OCI-LY1 (cell line): ENCODE measurements at regions not wholly inside any gene's neighbourhood (a gene's known extent, or its start where the extent isn't known, plus 50 kb on each side); places are given as distances from the start of the nearest gene placed in this dataset.

ENCODE experiments used
- H2AFZ ChIP-seq: fragments of 200-600 bp; sonication (generic), shearing (Covaris generic); 2 replicates; pipeline ENCODE4 v1.6.0; 2014; ENCODE audit warnings: antibody characterized with exemption, mild to moderate bottlenecking, low read length
- H3F3A ChIP-seq: fragments of 200-600 bp; sonication (generic), shearing (Covaris generic); 2 replicates; pipeline ENCODE4 v1.6.0; 2014; ENCODE audit warnings: mild to moderate bottlenecking, antibody characterized with exemption, low read length, moderate library complexity; ENCODE audit not compliant: insufficient read depth
- H3K27ac ChIP-seq: fragments of 200-600 bp; sonication (generic); 2 replicates; pipeline ENCODE4 v1.5.1; 2014; ENCODE audit warnings: low read length, mixed run types, mild to moderate bottlenecking, low read depth; ENCODE audit not compliant: poor library complexity, severe bottlenecking
- H3K27me3 ChIP-seq: fragments of 200-600 bp; sonication (generic); 2 replicates; pipeline ENCODE4 v1.6.0; 2014; ENCODE audit warnings: antibody characterized with exemption, mild to moderate bottlenecking, low read length, moderate library complexity; ENCODE audit not compliant: insufficient read depth
- H3K36me3 ChIP-seq: fragments of 200-600 bp; sonication (generic); 2 replicates; pipeline ENCODE4 v1.6.1; 2014; ENCODE audit warnings: mild to moderate bottlenecking, antibody characterized with exemption, low read length, moderate library complexity, mixed read lengths; ENCODE audit not compliant: insufficient read depth
- H3K4me1 ChIP-seq: fragments of 200-600 bp; sonication (generic); 2 replicates; pipeline ENCODE4 v1.5.1; 2014; ENCODE audit warnings: mild to moderate bottlenecking, low read length, moderate library complexity; ENCODE audit not compliant: insufficient read depth, severe bottlenecking
- H3K4me2 ChIP-seq: fragments of 200-600 bp; sonication (generic), shearing (Covaris generic); 2 replicates; pipeline ENCODE4 v1.6.1; 2014; ENCODE audit warnings: low read length
- H3K4me3 ChIP-seq: fragments of 200-600 bp; sonication (generic); 2 replicates; pipeline ENCODE4 v1.5.1; 2014; ENCODE audit warnings: low read length, low read depth, mild to moderate bottlenecking, mixed read lengths; ENCODE audit not compliant: poor library complexity, severe bottlenecking
- H3K79me2 ChIP-seq: fragments of 200-600 bp; shearing (Covaris generic); 2 replicates; pipeline ENCODE4 v1.6.1; 2016; ENCODE audit warnings: mixed run types, low read length, mixed read lengths; ENCODE audit not compliant: insufficient read depth
- H3K9ac ChIP-seq: fragments of 200-600 bp; sonication (generic), shearing (Covaris generic); 2 replicates; pipeline ENCODE4 v1.6.1; 2014; ENCODE audit warnings: mild to moderate bottlenecking, low read length, mixed read lengths
- H3K9me2 ChIP-seq: fragments of 200-600 bp; sonication (generic), shearing (Covaris generic); 2 replicates; pipeline ENCODE4 v1.6.1; 2014; ENCODE audit warnings: low read depth, mild to moderate bottlenecking, low read length, mixed read lengths
- H3K9me3 ChIP-seq: fragments of 200-600 bp; shearing (Covaris generic); 2 replicates; pipeline ENCODE4 v1.6.1; 2014; ENCODE audit warnings: low read length, mixed read lengths
- H4K20me1 ChIP-seq: fragments of 200-600 bp; sonication (generic), shearing (Covaris generic); 2 replicates; pipeline ENCODE4 v1.6.0; 2016; ENCODE audit warnings: mild to moderate bottlenecking, low read length; ENCODE audit not compliant: insufficient read depth
- CTCF ChIP-seq: fragments of 200-600 bp; sonication (generic), shearing (Covaris generic); IDR thresholded peaks from 2 replicates; pipeline ENCODE4 v1.5.1; 2017; ENCODE audit warnings: mild to moderate bottlenecking, antibody characterized with exemption, low read length, moderate library complexity, mixed read lengths
- EZH2 ChIP-seq: fragments of 200-600 bp; sonication (generic), shearing (Covaris generic); IDR thresholded peaks from 2 replicates; pipeline ENCODE4 v1.8.0; 2017; ENCODE audit warnings: borderline replicate concordance, mixed run types, mild to moderate bottlenecking, antibody characterized with exemption, low read length, moderate library complexity, mixed read lengths

GRCh38 chr2:181258720-181259119, 198.5 kb upstream of the ITGA4 start:
- no peak overlapping the region for H3K9ac ChIP-seq
- no peaks in the 10 kb centered on the region for H3K4me1 ChIP-seq
- H4K20me1 ChIP-seq = no peaks in the 10 kb centered on the region
- TF ChIP-seq EZH2 (no peak), CTCF (no peak)
- H3K4me2 ChIP-seq = no peak overlapping the region
- no peaks in the 10 kb centered on the region for H3K79me2 ChIP-seq
- no peak overlapping the region for H2AFZ ChIP-seq
- no peak overlapping the region for H3K4me3 ChIP-seq
- no peaks in the 10 kb centered on the region for H3K9me2 ChIP-seq
- no peaks in the 10 kb centered on the region for H3K27me3 ChIP-seq
- H3K27ac ChIP-seq = no peak overlapping the region
- no peaks in the 10 kb centered on the region for H3K9me3 ChIP-seq
- H3F3A ChIP-seq = no peaks in the 10 kb centered on the region
- H3K36me3 ChIP-seq = no peaks in the 10 kb centered on the region

DNA sequence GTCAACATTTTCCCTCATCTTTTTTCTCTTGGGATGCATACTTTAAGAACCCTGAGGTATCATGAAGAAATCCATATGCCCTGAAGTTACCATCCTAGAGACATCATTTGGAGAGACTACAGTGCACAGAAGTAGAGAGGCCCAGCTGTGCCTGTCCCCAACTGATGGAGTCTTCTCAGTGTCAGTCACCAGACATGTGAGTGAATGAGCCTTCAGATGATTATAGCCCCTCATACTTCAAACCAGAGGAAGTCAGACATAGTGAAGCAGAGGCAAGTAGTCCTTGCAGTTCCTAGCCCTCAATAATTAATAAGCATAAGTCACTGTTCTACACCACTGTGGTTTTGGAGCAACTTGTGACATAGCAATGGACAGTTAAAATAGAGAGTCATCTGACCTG, 194.4 kb upstream of the ITGA4 start:
- H4K20me1 ChIP-seq = no peaks in the 10 kb centered on the region
- no peaks in the 10 kb centered on the region for H3K9me3 ChIP-seq
- no peaks in the 10 kb centered on the region for H3K36me3 ChIP-seq
- H3K4me2 ChIP-seq = no peak overlapping the region
- no peak overlapping the region for H3K27ac ChIP-seq
- TF ChIP-seq CTCF (no peak), EZH2 (no peak)
- H3K4me3 ChIP-seq = no peak overlapping the region
- H3K4me1 ChIP-seq = no peaks in the 10 kb centered on the region
- H3K27me3 ChIP-seq = no peaks in the 10 kb centered on the region
- H3K9me2 ChIP-seq = no peaks in the 10 kb centered on the region
- H3K9ac ChIP-seq = no peak overlapping the region
- no peaks in the 10 kb centered on the region for H3K79me2 ChIP-seq
- H2AFZ ChIP-seq = no peak overlapping the region
- H3F3A ChIP-seq = no peaks in the 10 kb centered on the region

DNA sequence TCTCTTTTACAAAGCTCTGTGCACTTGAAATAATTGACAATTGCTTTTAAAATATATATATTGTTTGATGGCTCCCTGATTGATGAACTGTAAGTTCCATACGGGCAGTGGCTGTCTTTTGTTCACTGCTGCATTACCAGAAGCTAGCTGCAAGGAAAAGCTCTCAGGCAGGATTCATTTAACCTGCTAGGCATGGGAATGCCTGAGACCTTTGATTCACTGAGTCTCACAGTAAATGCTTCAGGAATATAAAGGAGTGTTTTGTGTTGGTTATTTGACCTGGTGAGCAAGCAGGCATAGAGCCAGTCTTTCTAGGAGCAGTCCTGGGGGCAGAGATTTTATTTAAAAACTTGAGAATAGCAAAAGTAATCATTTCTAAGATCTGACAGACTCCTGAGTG, 193.2 kb upstream of the ITGA4 start:
- TF ChIP-seq CTCF = no peak
- no peak for TF ChIP-seq EZH2
- H3F3A ChIP-seq = no peaks in the 10 kb centered on the region
- no peaks in the 10 kb centered on the region for H3K79me2 ChIP-seq
- H3K4me2 ChIP-seq = no peak overlapping the region
- no peak overlapping the region for H3K4me3 ChIP-seq
- no peaks in the 10 kb centered on the region for H3K27me3 ChIP-seq
- H3K4me1 ChIP-seq = no peaks in the 10 kb centered on the region
- no peaks in the 10 kb centered on the region for H4K20me1 ChIP-seq
- H3K9ac ChIP-seq = no peak overlapping the region
- H3K27ac ChIP-seq = no peak overlapping the region
- no peaks in the 10 kb centered on the region for H3K9me2 ChIP-seq
- no peak overlapping the region for H2AFZ ChIP-seq
- H3K9me3 ChIP-seq = no peaks in the 10 kb centered on the region
- no peaks in the 10 kb centered on the region for H3K36me3 ChIP-seq
